ENCODE measurements at regions not wholly inside any gene's neighbourhood (a gene's known extent, or its start where the extent isn't known, plus 50 kb on each side); places are given as distances from the start of the nearest gene placed in this dataset.

GRCh38 chr11:43010042-43010441 lies 301.8 kb upstream of the API5 start:
- no peaks in the 10 kb centered on the region for H3K36me3 ChIP-seq (ENCODE audit: control insufficient read depth, insufficient read depth, low read length)
- no peak overlapping the region for H3K4me3 ChIP-seq (ENCODE audit: low read depth, low read length)
- H2AFZ ChIP-seq = no peak overlapping the region
- no peaks in the 10 kb centered on the region for H3K27me3 ChIP-seq (ENCODE audit: control insufficient read depth, insufficient read depth, low read length)
- TF ChIP-seq CTCF (IDR thresholded peaks at IDR 0.05) = no peak
- H3K9ac ChIP-seq = no peak overlapping the region
- H3K79me2 ChIP-seq = no peaks in the 10 kb centered on the region
- H3K4me1 ChIP-seq = no peaks in the 10 kb centered on the region
- H3K27ac ChIP-seq = no peak overlapping the region
- H3K9me3 ChIP-seq (ENCODE audit: control insufficient read depth, low read length) = no peaks in the 10 kb centered on the region
- H3K4me2 ChIP-seq (ENCODE audit: low read length) = no peak overlapping the region

GRCh38 chr11:43012606-43013005 lies 299.2 kb upstream of the API5 start:
- Histone ChIP-seq H3K27ac (no peak overlapping the region), H3K4me1 (no peaks in the 10 kb centered on the region), H3K4me3 (ENCODE audit: low read depth, low read length) (no peak overlapping the region)

GRCh38 chr11:43021466-43021865 lies 290.3 kb upstream of the API5 start:
- Histone ChIP-seq H3K4me2 (ENCODE audit: low read length) (no peak overlapping the region), H3K9me3 (ENCODE audit: control insufficient read depth, low read length) (no peaks in the 10 kb centered on the region), H3K27me3 (ENCODE audit: control insufficient read depth, insufficient read depth, low read length) (no peaks in the 10 kb centered on the region), H3K4me3 (ENCODE audit: low read depth, low read length) (no peak overlapping the region), H3K27ac (no peak overlapping the region), H3K36me3 (ENCODE audit: control insufficient read depth, insufficient read depth, low read length) (no peaks in the 10 kb centered on the region), H3K79me2 (no peaks in the 10 kb centered on the region), H2AFZ (no peak overlapping the region), H3K4me1 (no peaks in the 10 kb centered on the region), H3K9ac (no peak overlapping the region)
- TF ChIP-seq CTCF (IDR thresholded peaks at IDR 0.05) = peak; percentile 8

More at GRCh38 chr11:43012606-43013005, 299.2 kb upstream of the API5 start:
- Histone ChIP-seq H3K4me2 (ENCODE audit: low read length) (no peak overlapping the region), H2AFZ (no peak overlapping the region), H3K36me3 (ENCODE audit: control insufficient read depth, insufficient read depth, low read length) (no peaks in the 10 kb centered on the region), H3K9ac (no peak overlapping the region), H3K27me3 (ENCODE audit: control insufficient read depth, insufficient read depth, low read length) (no peaks in the 10 kb centered on the region), H3K79me2 (no peaks in the 10 kb centered on the region), H3K9me3 (ENCODE audit: control insufficient read depth, low read length) (no peaks in the 10 kb centered on the region)
- no peak for TF ChIP-seq CTCF (IDR thresholded peaks at IDR 0.05)

DNA sequence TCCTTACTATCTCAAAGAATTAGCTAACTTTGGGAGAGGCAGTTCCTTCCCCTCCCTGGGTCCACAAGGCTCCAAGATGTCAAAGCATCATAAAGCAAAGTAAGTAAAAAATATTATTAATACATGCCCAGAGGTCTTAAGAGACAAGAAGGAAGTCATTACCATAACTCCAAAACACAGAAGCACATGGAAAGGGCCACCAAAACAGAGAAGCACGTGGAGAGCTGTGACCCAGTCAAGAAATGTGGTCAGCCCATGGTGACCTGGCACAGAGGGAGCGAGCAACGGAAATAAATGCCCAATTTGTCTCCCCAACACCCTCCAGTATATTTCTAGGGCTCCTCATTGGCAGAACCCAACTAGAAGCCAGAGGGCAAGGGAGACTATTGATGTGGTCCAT lies 277.5 kb upstream of the API5 start:
- H3K4me3 ChIP-seq (ENCODE audit: low read depth, low read length) = no peak overlapping the region
- no peak overlapping the region for H2AFZ ChIP-seq
- no peak for TF ChIP-seq CTCF (IDR thresholded peaks at IDR 0.05)
- no peaks in the 10 kb centered on the region for H3K4me1 ChIP-seq
- no peaks in the 10 kb centered on the region for H3K27me3 ChIP-seq (ENCODE audit: control insufficient read depth, insufficient read depth, low read length)
- H3K9ac ChIP-seq = no peak overlapping the region
- no peak overlapping the region for H3K27ac ChIP-seq
- no peaks in the 10 kb centered on the region for H3K9me3 ChIP-seq (ENCODE audit: control insufficient read depth, low read length)
- H3K79me2 ChIP-seq = no peaks in the 10 kb centered on the region
- H3K4me2 ChIP-seq (ENCODE audit: low read length) = no peak overlapping the region
- H3K36me3 ChIP-seq (ENCODE audit: control insufficient read depth, insufficient read depth, low read length) = no peaks in the 10 kb centered on the region

- no peaks in the 10 kb centered on the region for H3K9me3 ChIP-seq (ENCODE audit: control insufficient read depth, low read length)
- H2AFZ ChIP-seq = no peak overlapping the region
- H3K9ac ChIP-seq = no peak overlapping the region
These were observed 276.7 kb upstream of the API5 start for GRCh38 chr11:43035086-43035485.

More at GRCh38 chr11:43035086-43035485, 276.7 kb upstream of the API5 start:
- Histone ChIP-seq H3K4me2 (ENCODE audit: low read length) (no peak overlapping the region), H3K4me3 (ENCODE audit: low read depth, low read length) (no peak overlapping the region), H3K27me3 (ENCODE audit: control insufficient read depth, insufficient read depth, low read length) (no peaks in the 10 kb centered on the region), H3K79me2 (no peaks in the 10 kb centered on the region), H3K36me3 (ENCODE audit: control insufficient read depth, insufficient read depth, low read length) (no peaks in the 10 kb centered on the region), H3K27ac (no peak overlapping the region), H3K4me1 (no peaks in the 10 kb centered on the region)
- TF ChIP-seq CTCF (IDR thresholded peaks at IDR 0.05) = no peak

All from parathyroid adenoma (tissue), 2 donors.